Peyer's patch (tissue), 4 donors: ENCODE measurements at regions not wholly inside any gene's neighbourhood (a gene's known extent, or its start where the extent isn't known, plus 50 kb on each side); places are given as distances from the start of the nearest gene placed in this dataset.

ENCODE experiments used
- DNase-seq, 3 donors: peaks; one replicate each; pipeline ENCODE4 v3.0.0-alpha.2; 2017 to 2019
- H3K27ac ChIP-seq, 4 donors: fragments of 200-600 bp; sonication (generic); one replicate each; pipeline ENCODE4 v1.5.1; 2016 to 2019
- H3K27me3 ChIP-seq, 2 donors: fragments of 200-600 bp; sonication (generic); one replicate each; pipeline ENCODE4 v1.5.1; 2019
- H3K36me3 ChIP-seq, 3 donors: fragments of 200-600 bp; sonication (generic); one replicate each; pipeline ENCODE4 v1.5.1; 2016 to 2019
- H3K4me1 ChIP-seq, 4 donors: fragments of 200-600 bp; sonication (generic); one replicate each; pipeline ENCODE4 v1.5.1; 2016 to 2019
- H3K4me3 ChIP-seq, 4 donors: fragments of 200-600 bp; sonication (generic); 1 replicate in 3 of 4; 2 replicates in 1 of 4; pipeline ENCODE4 v1.5.1; 2016 to 2019; ENCODE audit warnings: mild to moderate bottlenecking in 1 of 4
- H3K9me3 ChIP-seq, 4 donors: fragments of 200-600 bp; sonication (generic); one replicate each; pipeline ENCODE4 v1.5.1; 2016 to 2019; ENCODE audit warnings: mild to moderate bottlenecking in 1 of 4
- POLR2A ChIP-seq, 2 donors: fragments of 450-650 bp; IDR thresholded peaks; one replicate each; pipeline ENCODE4 v1.5.1; 2017; ENCODE audit warnings: antibody characterized with exemption in 2 of 2, mild to moderate bottlenecking in 2 of 2, moderate library complexity in 2 of 2
- TF ChIP-seq, protein P1 (sequence below), 6 experiments: fragments of 450-650 bp in 4 of 6; fragments of 200-600 bp in 2 of 6; sonication (generic) in 1 of 6; IDR thresholded peaks; one replicate each; pipeline ENCODE4 v1.5.1; 2017 to 2019; ENCODE audit warnings: antibody characterized with exemption in 6 of 6, mild to moderate bottlenecking in 3 of 6, moderate library complexity in 1 of 6

DNA sequence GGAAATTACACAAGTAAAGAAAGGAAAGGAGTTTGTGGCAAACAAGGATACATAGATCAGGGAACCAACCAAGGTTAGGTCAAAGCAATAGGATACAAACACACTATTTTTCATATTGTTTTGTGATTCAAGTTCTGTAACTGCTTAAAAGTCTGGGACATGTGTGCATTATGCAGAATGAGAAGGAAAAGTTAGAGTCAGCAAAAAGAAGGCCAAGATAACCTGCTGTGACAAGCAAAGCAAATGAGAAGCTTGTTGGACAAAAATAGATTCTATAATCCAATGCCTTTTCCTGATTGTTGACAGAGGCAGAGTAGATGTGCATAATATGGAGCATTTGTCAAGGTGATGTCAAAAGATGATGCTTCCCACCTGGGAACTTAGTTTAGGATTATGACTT, 556.0 kb upstream of the CXADR start:
- Histone ChIP-seq H3K4me1 (no peaks in the 10 kb centered on the region), H3K27me3 (no peaks in the 10 kb centered on the region), H3K27ac (no peak overlapping the region), H3K4me3 (no peak overlapping the region), H3K9me3 (no peaks in the 10 kb centered on the region), H3K36me3 (no peaks in the 10 kb centered on the region)
- no peak for DNase-seq
- TF ChIP-seq, protein P1, sequence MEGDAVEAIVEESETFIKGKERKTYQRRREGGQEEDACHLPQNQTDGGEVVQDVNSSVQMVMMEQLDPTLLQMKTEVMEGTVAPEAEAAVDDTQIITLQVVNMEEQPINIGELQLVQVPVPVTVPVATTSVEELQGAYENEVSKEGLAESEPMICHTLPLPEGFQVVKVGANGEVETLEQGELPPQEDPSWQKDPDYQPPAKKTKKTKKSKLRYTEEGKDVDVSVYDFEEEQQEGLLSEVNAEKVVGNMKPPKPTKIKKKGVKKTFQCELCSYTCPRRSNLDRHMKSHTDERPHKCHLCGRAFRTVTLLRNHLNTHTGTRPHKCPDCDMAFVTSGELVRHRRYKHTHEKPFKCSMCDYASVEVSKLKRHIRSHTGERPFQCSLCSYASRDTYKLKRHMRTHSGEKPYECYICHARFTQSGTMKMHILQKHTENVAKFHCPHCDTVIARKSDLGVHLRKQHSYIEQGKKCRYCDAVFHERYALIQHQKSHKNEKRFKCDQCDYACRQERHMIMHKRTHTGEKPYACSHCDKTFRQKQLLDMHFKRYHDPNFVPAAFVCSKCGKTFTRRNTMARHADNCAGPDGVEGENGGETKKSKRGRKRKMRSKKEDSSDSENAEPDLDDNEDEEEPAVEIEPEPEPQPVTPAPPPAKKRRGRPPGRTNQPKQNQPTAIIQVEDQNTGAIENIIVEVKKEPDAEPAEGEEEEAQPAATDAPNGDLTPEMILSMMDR (IDR thresholded peaks at IDR 0.05), result no peak
- TF ChIP-seq POLR2A (IDR thresholded peaks at IDR 0.05), result no peak

DNA sequence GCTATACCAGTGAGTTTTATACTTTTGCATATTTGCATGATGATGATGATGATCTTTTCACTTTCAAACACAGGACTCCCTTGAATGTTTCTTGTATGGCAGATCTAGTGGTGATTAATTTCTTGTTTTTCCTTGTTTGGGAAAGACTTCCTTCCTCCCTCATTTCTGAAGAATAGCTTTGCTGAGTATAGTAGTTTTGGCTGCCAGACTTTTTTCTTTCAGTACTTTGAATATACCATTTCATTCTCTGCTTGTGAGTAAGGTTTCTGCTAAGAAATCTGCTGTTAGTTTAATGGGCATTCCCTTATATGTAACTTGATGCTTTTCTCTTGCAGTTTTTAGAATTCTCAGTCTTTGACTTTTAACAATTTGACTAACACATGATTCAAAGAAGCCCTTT, 547.4 kb upstream of the CXADR start:
- no peak for DNase-seq
- Histone ChIP-seq H3K27ac (no peak overlapping the region), H3K27me3 (no peaks in the 10 kb centered on the region), H3K36me3 (no peaks in the 10 kb centered on the region), H3K9me3 (peaks cover 0 to 3% (median 0%) of the 10 kb centered on the region in 4 donors), H3K4me3 (no peak overlapping the region), H3K4me1 (no peaks in the 10 kb centered on the region)
- TF ChIP-seq, protein P1 (IDR thresholded peaks at IDR 0.05), result no peak
- no peak for TF ChIP-seq POLR2A (IDR thresholded peaks at IDR 0.05)

DNA sequence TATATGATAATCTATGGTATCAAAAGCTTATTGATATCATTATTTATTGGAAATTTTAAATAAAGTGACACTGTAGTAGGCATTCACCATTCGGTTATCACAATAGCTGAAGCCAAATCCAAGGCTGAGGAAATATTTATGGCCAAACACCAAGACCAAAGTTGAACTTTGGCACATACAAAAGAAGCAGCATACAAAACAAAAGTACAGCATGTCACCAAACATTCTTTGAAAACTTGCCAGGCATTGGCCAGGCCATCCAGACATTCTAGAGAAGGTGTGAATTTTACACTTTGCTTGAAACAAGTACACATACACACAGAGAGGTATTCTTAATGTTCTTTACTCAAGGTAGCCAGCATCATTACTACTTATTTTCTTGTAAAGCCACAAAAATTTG, 544.4 kb upstream of the CXADR start:
- no peak for TF ChIP-seq POLR2A (IDR thresholded peaks at IDR 0.05)
- TF ChIP-seq, protein P1 (IDR thresholded peaks at IDR 0.05), result no peak
- Histone ChIP-seq H3K4me3 (no peak overlapping the region), H3K36me3 (no peaks in the 10 kb centered on the region), H3K4me1 (no peaks in the 10 kb centered on the region), H3K9me3 (peaks cover 0 to 3% (median 0%) of the 10 kb centered on the region in 4 donors), H3K27ac (no peak overlapping the region), H3K27me3 (no peaks in the 10 kb centered on the region)
- DNase-seq, result no peak

DNA sequence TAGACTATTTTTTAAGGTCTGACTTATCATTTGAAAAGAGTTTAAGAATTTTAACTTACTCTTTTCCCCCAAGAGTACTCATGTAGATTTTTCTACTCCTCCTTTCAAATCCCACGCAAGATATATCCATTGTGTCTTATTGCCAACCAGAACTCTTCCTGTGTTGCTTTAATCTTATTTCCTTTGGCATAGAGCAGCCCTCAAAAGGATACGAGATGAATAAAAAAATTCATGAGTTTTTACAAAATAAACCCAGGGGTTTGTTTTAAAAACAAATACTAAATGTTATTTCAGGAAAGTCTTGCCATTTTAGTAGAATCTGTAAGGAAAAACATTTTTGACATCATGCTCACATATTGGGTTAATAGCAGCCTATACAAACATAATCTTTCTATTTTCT, 543.2 kb upstream of the CXADR start:
- no peaks in the 10 kb centered on the region for H3K36me3 ChIP-seq
- no peak for DNase-seq
- no peaks in the 10 kb centered on the region for H3K27me3 ChIP-seq
- no peaks in the 10 kb centered on the region for H3K4me1 ChIP-seq
- H3K4me3 ChIP-seq, result no peak overlapping the region
- H3K27ac ChIP-seq, result no peak overlapping the region
- no peak for TF ChIP-seq POLR2A (IDR thresholded peaks at IDR 0.05)
- TF ChIP-seq, protein P1 (IDR thresholded peaks at IDR 0.05), result no peak
- no peaks in the 10 kb centered on the region for H3K9me3 ChIP-seq

DNA sequence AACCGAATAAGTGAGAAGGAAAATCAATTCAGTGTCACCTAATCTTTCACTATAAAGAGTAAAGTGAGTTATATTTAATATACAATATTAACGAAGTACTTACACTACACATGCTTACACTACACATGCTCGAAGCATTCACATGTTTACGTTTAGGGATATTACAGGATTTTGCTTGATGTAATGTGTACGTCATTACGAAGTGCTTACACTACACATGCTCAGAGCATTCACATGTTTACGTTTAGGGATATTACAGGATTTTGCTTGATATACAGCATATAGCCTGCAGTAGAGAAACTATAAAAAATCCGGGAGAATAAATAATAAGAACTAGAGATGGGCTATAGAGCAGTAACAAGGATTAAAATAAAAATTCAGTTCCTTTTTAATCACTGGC, 538.8 kb upstream of the CXADR start:
- DNase-seq, result no peak
- Histone ChIP-seq H3K36me3 (no peaks in the 10 kb centered on the region), H3K9me3 (no peaks in the 10 kb centered on the region), H3K4me3 (no peak overlapping the region), H3K27me3 (no peaks in the 10 kb centered on the region), H3K4me1 (no peaks in the 10 kb centered on the region), H3K27ac (no peak overlapping the region)
- TF ChIP-seq, protein P1 (IDR thresholded peaks at IDR 0.05), result no peak
- TF ChIP-seq POLR2A (IDR thresholded peaks at IDR 0.05), result no peak

DNA sequence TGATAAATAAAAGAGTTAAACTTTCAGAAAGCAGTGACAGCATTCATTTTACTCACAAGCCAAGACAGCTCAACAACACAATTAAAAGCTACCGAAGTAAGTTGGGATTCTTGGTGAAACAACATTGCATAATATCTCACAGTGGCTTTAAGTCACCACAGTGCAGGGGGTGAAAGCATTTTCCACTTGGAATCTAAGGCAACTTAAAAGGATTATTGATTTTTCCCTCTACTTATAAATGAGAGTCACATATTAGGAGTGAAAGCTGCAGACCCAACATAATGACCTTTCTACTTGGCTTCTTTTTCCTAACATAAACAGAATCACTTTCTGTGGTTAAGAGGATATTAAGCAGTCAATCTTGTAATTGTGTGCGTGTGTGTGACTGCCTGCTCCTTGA, 536.6 kb upstream of the CXADR start:
- Histone ChIP-seq H3K4me3 (no peak overlapping the region), H3K36me3 (no peaks in the 10 kb centered on the region), H3K9me3 (no peaks in the 10 kb centered on the region), H3K27me3 (no peaks in the 10 kb centered on the region), H3K4me1 (no peaks in the 10 kb centered on the region), H3K27ac (no peak overlapping the region)
- no peak for DNase-seq
- TF ChIP-seq POLR2A (IDR thresholded peaks at IDR 0.05), result no peak
- TF ChIP-seq, protein P1 (IDR thresholded peaks at IDR 0.05), result no peak
